Choroid plexus epithelial cell (primary cell): ENCODE measurements at regions not wholly inside any gene's neighbourhood (a gene's known extent, or its start where the extent isn't known, plus 50 kb on each side); places are given as distances from the start of the nearest gene placed in this dataset.

ENCODE experiments used
- DNase-seq: peaks from one replicate; pipeline ENCODE4 v3.0.0-alpha.2; 2010; ENCODE audit warnings: low read depth
- H3K4me3 ChIP-seq: 2 replicates; pipeline ENCODE4 v1.5.1; 2011; ENCODE audit warnings: low read depth, mild to moderate bottlenecking, control low read depth, low read length, moderate library complexity
- CTCF ChIP-seq: conservative IDR thresholded peaks from 2 replicates; pipeline ENCODE4 v1.5.1; 2011; ENCODE audit warnings: low read depth, mild to moderate bottlenecking, control low read depth, inconsistent platforms, low read length, moderate library complexity

- no peak for TF ChIP-seq CTCF
- no peak for DNase-seq
- H3K4me3 ChIP-seq, result no peak overlapping the region
Observed at GRCh38 chr9:2288309-2288708, 273.2 kb downstream of the SMARCA2 start.

GRCh38 chr9:2289263-2289662 is 274.1 kb downstream of the SMARCA2 start:
- no peak overlapping the region for H3K4me3 ChIP-seq
- DNase-seq, result no peak
- no peak for TF ChIP-seq CTCF

GRCh38 chr9:2290382-2290781 is 275.2 kb downstream of the SMARCA2 start:
- no peak for DNase-seq
- no peak overlapping the region for H3K4me3 ChIP-seq
- TF ChIP-seq CTCF, result no peak

- TF ChIP-seq CTCF, result no peak
- no peak overlapping the region for H3K4me3 ChIP-seq
- peak; percentile 13 for DNase-seq
Observed at GRCh38 chr9:2291980-2292704, 277.0 kb downstream of the SMARCA2 start.

GRCh38 chr9:2292733-2293132 is 277.6 kb downstream of the SMARCA2 start:
- no peak for DNase-seq
- H3K4me3 ChIP-seq, result no peak overlapping the region
- TF ChIP-seq CTCF, result no peak

GRCh38 chr9:2297771-2298170 is 282.6 kb downstream of the SMARCA2 start:
- TF ChIP-seq CTCF, result no peak
- no peak for DNase-seq
- no peak overlapping the region for H3K4me3 ChIP-seq

GRCh38 chr9:2298217-2298616 is 283.1 kb downstream of the SMARCA2 start:
- DNase-seq, result no peak
- no peak overlapping the region for H3K4me3 ChIP-seq
- TF ChIP-seq CTCF, result no peak
